ENCODE measurements at regions not wholly inside any gene's neighbourhood (a gene's known extent, or its start where the extent isn't known, plus 50 kb on each side); places are given as distances from the start of the nearest gene placed in this dataset.

- TF ChIP-seq POLR2A (IDR thresholded peaks at IDR 0.05): no peak
- TF ChIP-seq CTCF (IDR thresholded peaks at IDR 0.05): no peak
These were observed 91.3 kb downstream of the RPE65 start for GRCh38 chr1:68358439-68358838.

Measured in right lobe of liver (tissue), 4 donors.